ENCODE measurements at regions not wholly inside any gene's neighbourhood (a gene's known extent, or its start where the extent isn't known, plus 50 kb on each side); places are given as distances from the start of the nearest gene placed in this dataset.

GRCh38 chr10:106308284-106308683 lies 856.2 kb downstream of the SORCS1 start:
- in situ Hi-C loops (cut with MboI; ENCODE audit: low pct_unique_long_range_greater_than_20kb, low sequenced_read_pairs, unreplicated experiment), result no loop called here
- DNase-seq (ENCODE audit: low spot score), result no peak
- no peak for TF ChIP-seq CTCF (IDR thresholded peaks at IDR 0.05; ENCODE audit: extremely low read depth, insufficient read depth, missing control alignments)

GRCh38 chr10:106304056-106304455 lies 860.5 kb downstream of the SORCS1 start:
- in situ Hi-C loops (cut with MboI; ENCODE audit: low pct_unique_long_range_greater_than_20kb, low sequenced_read_pairs, unreplicated experiment), result no loop called here
- TF ChIP-seq CTCF (IDR thresholded peaks at IDR 0.05; ENCODE audit: extremely low read depth, insufficient read depth, missing control alignments), result no peak
- DNase-seq (ENCODE audit: low spot score), result no peak

- no peak for TF ChIP-seq CTCF (IDR thresholded peaks at IDR 0.05; ENCODE audit: extremely low read depth, insufficient read depth, missing control alignments)
- no peak for DNase-seq (ENCODE audit: low spot score)
- in situ Hi-C loops (cut with MboI; ENCODE audit: low pct_unique_long_range_greater_than_20kb, low sequenced_read_pairs, unreplicated experiment), result no loop called here
Measured at GRCh38 chr10:106302961-106303360, 861.5 kb downstream of the SORCS1 start.

GRCh38 chr10:106301146-106301545 lies 863.4 kb downstream of the SORCS1 start:
- no peak for TF ChIP-seq CTCF (IDR thresholded peaks at IDR 0.05; ENCODE audit: extremely low read depth, insufficient read depth, missing control alignments)
- DNase-seq (ENCODE audit: low spot score), result no peak
- in situ Hi-C loops (cut with MboI; ENCODE audit: low pct_unique_long_range_greater_than_20kb, low sequenced_read_pairs, unreplicated experiment), result no loop called here

GRCh38 chr10:106296750-106297392 lies 867.6 kb downstream of the SORCS1 start:
- in situ Hi-C loops (cut with MboI; ENCODE audit: low pct_unique_long_range_greater_than_20kb, low sequenced_read_pairs, unreplicated experiment), result no loop called here
- no peak for TF ChIP-seq CTCF (IDR thresholded peaks at IDR 0.05; ENCODE audit: extremely low read depth, insufficient read depth, missing control alignments)
- DNase-seq (ENCODE audit: low spot score), result no peak

- in situ Hi-C loops (cut with MboI; ENCODE audit: low pct_unique_long_range_greater_than_20kb, low sequenced_read_pairs, unreplicated experiment), result no loop called here
- no peak for DNase-seq (ENCODE audit: low spot score)
Measured at GRCh38 chr10:106284802-106285587, 879.5 kb downstream of the SORCS1 start.

More at GRCh38 chr10:106284802-106285587, 879.5 kb downstream of the SORCS1 start:
- TF ChIP-seq CTCF (IDR thresholded peaks at IDR 0.05; ENCODE audit: extremely low read depth, insufficient read depth, missing control alignments), result no peak

All from GM13977 (cell line).